Esophagus squamous epithelium (tissue), 4 donors: ENCODE measurements at regions not wholly inside any gene's neighbourhood (a gene's known extent, or its start where the extent isn't known, plus 50 kb on each side); places are given as distances from the start of the nearest gene placed in this dataset.

Experiments
- CTCF ChIP-seq, 6 experiments: fragments of 450-650 bp in 4 of 6; fragments of 200-600 bp in 2 of 6; sonication (generic) in 2 of 6; IDR thresholded peaks; one replicate each; pipeline ENCODE4 v1.5.1; 2016 to 2019; ENCODE audit warnings: antibody characterized with exemption in 6 of 6, mild to moderate bottlenecking in 4 of 6, moderate library complexity in 4 of 6
- POLR2A ChIP-seq, 4 donors: fragments of 450-650 bp; IDR thresholded peaks; one replicate each; pipeline ENCODE4 v1.6.1; 2017; ENCODE audit warnings: antibody characterized with exemption in 4 of 4, mild to moderate bottlenecking in 4 of 4, moderate library complexity in 3 of 4

- TF ChIP-seq POLR2A (IDR thresholded peaks at IDR 0.05): no peak
- no peak for TF ChIP-seq CTCF (IDR thresholded peaks at IDR 0.05)
These were observed 523.6 kb upstream of the TMEFF2 start for GRCh38 chr2:192718340-192718739.
